Stimulated activated CD8-positive, alpha-beta memory T cell treated with anti-CD3 and anti-CD28 coated beads, Interleukin-4, amount 100 ng/mL, for 24 hours (primary cell): ENCODE measurements at regions not wholly inside any gene's neighbourhood (a gene's known extent, or its start where the extent isn't known, plus 50 kb on each side); places are given as distances from the start of the nearest gene placed in this dataset.

Source experiments
- DNase-seq: peaks from one replicate; pipeline ENCODE4 v3.0.0-alpha.2; 2020; ENCODE audit warnings: low read depth

DNA sequence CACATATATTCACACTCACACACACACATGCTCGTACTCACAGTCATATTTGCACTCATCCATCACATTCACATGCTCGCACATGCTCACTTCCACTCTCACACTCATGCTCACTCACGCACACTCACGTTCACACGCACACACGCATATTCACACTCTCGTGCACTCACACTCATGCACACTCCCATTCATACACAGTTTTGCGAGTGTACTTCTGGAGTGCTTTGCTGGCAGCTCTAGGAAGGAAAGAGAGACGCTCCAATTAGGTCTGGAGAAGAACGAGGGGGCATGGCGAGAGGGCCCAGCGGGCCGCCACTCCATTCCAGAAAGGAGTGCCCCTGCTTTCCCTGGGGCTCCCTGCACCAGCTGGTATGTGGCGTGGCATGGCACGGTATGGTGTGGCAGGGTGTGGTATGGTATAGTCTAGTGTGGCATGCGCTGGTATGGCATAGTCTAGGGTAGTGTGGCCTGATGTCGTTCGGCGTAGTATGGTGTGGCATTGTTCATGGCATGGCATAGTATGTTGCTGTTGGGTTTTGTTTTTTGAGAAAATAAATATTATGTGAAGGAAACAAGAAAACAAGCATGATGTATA, 216.8 kb upstream of the CDYL start:
- no peak for DNase-seq

DNA sequence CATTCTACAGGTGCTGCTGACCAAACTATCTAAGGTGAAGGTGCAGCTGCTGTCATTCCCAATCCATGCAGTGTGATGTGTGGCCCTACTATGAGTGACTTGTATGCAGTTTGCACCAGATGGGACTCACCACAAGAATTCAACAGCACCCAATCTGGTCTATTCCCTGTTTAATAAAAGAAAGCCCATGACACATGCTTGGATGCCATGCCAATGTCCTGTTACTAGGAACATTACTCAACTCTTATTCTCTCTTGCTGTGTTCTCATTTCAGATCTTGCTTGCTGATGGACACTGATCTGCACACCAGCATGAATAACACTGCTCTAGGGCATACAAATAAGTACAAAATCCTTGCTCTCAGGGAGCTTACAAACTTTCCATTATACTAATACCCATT, 221.6 kb upstream of the CDYL start:
- DNase-seq = no peak

DNA sequence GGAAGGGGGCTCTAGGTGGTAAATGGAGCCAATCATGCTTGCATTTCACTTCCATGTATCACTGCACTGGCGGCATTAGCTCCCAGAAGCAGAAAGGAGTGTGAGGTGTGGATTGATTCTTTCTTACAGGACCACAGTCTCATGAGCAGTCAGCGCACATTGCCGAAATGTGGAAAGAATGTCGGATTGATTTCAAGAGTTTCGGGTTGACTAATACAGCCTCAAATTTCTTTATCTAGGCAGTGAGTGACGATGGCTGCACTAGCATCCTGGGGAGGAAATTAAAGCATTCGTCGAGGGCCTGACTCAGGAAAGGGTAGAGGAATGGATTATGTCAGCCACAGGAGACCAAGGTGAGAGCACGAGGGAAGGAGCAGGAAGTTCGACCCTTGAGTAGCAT, 222.8 kb upstream of the CDYL start:
- DNase-seq = no peak

DNA sequence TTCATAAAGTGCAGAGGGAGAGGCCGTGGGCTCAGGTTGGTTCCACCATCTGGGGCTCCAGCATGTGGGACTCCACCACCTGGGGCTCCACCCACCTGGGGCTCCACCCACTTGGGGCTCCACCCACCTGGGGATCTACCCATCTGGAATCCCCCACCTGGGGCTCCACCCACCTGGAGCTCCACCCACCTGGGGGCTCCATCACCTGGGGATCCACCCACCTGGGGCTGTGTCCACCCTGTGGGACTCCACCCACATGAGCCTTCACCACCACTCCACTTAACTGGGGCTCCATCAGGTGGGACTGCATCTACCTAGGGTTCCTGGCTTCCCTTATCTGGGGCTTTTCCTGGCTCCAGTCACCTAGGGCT, 226.0 kb upstream of the CDYL start:
- DNase-seq = no peak

DNA sequence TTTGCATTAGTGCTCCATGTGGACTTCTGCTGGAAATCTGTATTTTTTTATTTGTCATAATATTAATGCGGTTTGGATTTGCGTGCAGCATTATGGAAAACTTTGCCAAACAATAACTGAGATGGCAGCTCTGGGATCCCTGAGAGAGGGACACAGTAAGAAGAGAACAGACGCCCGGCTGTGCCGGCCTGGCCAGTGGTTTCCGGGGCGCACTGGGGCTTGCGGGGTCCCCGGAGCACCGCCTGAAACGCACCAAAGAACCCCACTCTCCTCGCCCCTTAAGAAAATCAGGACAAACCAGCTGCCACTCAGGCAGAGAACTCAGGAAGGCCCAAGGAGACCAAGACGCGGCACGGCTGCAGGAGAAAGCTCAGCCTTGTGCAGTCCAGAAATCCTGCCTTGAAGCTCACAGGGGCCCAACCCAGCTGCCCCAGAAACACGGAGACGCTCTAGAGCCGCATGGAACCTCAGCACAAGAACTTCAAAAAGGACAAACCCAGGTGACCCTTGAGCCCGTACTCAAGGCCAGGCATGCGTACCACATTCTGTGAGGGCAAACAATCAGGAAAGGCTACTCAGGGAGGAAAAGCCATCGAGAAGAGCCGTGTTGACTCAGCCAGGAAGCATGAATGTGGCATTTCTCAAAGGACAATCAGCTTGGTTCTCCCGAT, 226.5 kb upstream of the CDYL start:
- DNase-seq = no peak

DNA sequence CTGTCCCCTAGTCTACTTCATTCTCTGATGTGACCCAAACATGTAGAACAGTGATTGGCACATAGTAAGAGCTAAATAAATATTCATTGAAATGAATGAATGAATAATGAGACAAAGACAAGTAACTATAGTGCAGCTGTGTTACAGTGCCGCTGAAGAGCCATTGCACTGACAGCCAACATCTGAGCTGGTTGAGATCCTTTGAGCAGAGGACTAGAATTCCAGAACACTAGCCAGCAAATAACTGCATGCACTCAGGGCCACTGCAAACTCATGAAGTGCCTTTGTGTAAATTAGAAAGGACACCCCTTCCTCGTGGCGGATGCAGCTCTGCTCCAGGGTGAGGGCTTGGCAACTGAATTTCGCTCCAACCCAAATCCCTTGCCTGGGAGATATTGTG, 230.3 kb upstream of the CDYL start:
- DNase-seq = no peak

DNA sequence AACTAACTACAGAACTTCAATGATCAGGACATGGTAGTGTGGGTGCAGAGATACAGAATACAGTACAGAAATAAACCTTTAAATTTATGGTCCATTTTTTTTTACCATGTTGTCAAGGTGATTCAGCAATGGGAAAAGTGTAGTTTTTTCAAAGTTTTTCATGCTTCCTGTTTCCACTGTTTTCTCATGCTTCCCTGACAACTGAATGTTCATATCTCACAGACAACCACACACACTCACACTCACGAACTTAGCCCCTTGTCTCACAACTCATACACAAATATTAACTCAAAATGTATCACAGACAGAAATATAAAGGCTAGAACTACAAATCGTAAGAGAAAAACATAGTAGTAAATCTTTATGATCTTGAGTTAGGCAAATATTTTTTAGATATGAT, 232.6 kb upstream of the CDYL start:
- no peak for DNase-seq

DNA sequence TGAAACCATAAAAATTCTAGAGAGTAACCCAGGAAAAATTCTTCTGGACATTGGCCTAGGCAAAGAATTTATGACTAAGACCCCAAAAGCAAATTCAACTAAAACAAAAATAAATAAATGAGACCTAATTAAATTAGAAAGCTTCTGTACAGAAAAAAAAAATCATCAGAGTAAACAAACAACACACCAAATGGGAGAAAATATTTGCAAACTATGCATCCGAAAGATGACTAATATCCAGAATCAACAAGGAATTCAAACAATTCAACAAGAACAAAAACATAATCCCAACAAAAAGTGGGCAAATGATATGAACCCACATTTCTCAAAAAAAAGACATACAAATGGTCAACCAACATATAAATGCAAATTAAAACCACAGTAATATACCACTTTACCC, 242.6 kb upstream of the CDYL start:
- no peak for DNase-seq

DNA sequence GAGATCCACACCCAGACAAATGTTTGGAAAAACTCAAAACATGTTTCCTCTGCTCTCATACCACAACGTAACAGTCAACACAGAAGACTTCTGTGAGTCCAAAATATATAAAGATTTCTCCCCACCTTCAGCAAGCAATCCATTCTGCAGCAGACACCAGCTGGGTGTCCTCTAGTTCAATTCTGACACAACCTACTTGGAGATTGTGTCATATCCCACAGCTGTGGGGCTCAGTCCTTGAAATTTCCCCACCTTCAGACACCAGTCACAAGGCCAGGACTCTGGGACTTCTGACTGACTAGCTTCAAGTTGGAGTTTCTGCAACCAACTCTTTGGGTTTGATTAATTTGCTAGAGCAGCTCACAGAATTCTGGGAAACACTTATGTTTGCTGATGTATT, 244.8 kb upstream of the CDYL start:
- DNase-seq = no peak

DNA sequence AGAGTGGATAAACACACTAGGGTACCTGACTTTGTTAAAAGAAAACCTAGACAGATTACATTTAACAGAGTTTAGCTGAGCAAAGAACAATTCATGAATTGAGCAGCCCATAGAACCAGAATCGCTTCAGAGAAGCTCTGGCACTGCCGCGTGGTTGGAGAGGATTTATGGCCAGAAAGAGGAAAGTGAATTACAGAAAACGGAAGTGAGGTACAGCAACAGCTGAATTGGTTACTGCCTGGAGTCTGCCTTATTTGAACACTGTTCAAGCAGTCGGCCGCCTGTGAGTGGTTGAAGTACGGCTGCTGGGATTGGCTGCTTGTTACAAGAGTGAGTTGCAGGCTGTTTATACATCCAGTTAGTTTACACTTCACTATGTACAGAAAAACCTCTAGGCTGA, 253.8 kb upstream of the CDYL start:
- no peak for DNase-seq

DNA sequence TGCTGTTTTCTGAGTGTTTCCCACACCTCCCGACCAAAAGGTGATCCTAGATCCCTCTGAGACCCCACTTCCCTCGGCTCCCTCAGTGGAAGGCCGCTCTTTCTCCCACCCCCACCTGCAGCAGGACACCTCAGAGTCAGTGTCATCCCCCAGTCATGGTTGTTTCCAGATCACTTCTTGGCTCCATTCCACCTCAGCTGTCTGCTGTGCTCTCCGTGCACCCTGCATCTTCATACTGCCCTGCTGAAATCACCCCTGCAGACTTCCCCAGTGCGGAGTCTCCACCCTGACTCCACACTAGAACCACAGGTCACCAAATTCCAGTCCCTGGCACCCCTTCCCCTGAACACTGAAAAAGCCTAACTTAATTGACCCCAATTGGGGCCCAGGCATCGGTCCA, 255.1 kb upstream of the CDYL start:
- no peak for DNase-seq

DNA sequence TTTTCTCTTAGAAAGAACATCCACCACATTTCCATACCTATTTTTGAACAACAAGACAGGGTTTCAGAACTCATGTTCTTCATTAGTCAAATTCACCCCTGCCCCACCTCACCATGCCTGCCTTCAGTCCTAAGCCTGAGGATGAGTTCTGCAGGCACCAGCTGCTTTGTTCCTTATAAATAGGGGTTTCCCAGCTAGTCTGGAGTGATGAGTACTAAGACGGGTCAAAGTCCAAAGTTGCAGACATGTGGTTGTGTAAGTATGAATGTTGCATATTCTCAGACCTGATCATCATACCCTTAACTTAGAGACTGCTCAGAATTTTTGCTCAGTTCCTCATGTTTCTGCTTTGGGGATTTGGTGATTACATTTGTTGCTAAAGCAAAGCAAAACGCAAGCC, 257.7 kb upstream of the CDYL start:
- DNase-seq = no peak

DNA sequence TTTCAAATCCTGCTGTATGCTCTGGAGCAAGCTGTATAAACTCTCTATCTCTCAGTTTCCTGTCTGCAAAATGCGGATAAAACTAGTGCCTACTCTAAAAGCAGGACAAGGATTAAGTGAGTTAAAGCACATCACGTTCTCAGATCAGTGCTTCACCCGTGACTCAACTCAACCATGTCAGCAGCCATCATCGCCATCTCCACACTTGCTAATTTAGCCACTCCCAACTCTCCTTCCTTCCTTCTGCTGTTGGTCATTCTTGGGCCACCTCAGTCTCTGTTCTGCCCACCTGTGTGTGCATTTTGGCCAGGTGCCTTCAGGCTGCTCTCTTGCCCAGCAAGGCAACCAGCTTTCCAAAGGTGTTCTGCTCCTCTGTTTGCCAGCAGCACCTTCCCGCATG, 260.0 kb upstream of the CDYL start:
- no peak for DNase-seq

DNA sequence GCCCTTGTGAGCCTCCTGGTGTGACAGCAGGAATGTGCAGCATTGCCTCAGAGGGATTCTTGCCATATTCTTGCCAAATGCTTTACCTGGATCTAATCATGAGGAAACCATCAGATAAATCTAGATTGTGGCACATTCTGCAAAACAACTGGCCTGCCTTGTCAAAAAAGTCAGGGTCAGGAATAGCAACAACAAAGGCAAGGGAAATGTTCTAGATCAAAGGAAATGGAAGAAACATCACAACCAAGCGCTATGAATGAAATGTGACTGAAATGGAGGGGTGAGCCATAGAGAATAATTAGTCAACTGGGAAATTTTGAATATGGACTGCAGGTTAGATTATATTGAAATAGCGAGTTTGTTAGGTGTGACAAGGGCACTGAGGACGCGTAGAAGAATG, 262.6 kb upstream of the CDYL start:
- no peak for DNase-seq

DNA sequence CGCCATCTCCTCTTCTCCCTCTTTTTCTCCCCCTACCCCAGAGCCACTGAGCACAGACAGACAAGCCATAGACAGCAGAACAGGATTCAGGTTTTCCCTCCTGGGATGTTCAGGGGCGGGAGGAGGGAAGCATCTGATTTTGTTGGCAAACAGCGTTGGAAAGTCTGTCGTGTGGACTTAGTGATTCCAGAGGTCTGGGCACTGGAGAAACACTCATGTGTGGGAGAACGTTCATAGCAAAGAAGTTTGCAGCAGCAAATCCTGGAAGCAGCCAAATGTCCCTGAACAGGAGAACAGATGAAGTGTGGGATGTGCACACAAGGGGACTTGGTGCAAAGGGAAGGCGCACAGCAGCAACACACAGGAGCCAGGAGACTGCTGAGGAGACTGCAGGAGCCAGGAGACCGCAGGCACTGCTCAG, 264.1 kb upstream of the CDYL start:
- no peak for DNase-seq

DNA sequence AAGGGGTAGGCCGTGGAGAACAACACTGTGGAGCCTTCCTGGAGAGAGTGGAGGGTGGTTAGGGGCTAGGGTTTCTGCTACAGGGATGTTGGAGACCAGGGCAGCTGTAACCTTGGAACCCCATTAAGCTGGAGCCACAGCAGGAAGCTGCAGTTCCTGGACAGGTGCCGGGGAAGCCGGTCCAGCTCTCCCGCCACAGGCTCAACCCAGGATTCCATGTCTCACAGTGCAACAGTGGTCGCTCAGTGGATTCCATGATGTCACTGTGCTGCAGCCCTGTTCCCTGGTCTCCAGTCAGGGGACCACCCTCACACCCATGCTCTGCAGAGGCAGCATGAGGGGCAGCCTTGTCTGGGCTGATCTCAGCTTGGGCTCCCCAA, 264.6 kb upstream of the CDYL start:
- DNase-seq = no peak

DNA sequence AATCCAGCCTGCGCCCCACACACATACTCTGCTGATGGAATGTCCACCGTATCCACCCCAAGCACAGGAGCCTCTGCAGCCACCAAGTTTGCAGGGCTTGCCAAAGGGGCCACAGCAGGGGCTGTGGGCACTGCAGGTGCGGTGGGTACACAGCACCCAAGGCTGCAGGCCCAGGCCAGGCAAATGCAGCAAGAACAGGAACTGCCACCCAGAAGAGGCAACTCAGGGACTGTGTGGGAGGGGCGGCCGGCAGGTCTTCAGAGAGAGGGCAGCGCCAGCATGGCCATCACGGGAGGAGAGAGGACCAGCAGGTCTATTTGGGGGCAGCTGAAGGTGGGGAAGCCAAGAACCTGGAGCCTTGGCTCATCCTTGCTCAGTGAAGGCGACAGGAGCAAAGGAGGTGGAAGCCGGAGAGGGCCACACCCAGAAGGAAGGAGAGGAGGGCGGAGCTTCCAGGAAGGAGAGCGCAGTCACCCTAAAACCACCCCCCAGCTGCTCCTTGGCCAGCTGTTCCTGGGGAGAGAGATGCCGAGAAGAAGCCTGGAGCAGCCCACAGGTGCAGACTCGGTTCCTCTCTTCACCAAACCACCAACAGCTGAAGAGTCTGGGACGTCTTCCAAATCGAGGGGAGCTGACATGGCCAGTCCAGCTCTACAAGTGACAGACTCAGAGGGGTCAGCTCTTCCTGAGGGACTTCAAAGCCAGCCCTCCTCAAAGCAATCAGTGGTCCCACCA, 265.1 kb upstream of the CDYL start:
- DNase-seq = no peak

DNA sequence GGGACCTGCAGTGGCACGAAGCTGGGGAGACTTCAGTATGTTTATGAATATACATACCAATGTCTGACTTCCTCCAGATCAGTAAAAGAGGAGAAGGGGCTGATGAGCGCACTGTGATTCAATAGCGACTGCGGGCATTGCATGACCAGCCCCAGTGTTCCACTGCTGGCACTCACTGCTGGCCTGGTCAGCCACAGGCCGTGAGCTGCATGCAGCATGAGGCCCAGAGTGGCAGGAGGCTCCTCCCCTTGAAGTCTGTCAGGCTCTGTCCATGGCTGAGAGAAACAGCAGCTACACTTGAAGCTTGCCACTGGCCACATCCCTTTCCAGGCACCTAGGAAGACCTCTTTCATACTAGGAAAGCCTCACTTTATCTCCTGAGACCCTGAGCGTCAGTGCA, 265.9 kb upstream of the CDYL start:
- DNase-seq = no peak

DNA sequence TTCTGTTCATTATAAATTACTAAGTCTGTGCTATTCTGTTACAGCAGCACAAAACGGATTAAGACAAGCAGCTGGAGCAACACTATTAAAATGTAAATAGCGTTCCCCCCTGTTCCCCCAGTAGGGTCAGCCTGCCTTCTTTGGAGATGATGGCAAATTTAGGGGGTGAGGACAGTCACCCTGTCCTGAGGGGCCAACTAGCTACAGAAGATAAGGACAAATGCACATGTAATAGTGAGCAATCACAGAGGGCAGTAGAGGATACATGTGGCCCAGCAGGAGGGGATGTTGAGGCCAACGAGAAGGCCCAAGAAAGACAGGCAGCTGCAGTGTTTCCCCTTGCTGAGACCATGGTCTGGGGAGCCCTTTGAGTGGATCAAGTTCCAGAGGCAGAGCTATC, 266.7 kb upstream of the CDYL start:
- no peak for DNase-seq

DNA sequence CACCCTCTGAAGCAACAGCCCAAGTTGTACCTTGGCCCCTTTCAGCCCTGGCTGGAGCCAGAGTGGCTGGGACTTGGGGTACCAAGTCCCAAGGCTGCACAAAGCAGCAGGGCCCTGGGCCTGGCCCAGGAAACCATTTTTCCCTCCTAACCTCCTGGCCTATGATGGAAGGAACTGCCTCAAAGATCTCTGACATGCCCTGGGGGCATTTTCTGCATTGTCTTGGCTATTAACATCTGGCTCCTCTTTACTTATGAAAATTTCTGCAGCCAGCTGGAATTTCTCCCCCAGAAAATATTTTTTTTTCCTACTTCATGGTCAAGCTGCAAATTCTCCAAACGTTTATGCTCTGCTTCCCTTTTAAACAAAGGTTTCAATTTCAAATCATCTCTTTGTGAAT, 269.4 kb upstream of the CDYL start:
- DNase-seq = no peak

DNA sequence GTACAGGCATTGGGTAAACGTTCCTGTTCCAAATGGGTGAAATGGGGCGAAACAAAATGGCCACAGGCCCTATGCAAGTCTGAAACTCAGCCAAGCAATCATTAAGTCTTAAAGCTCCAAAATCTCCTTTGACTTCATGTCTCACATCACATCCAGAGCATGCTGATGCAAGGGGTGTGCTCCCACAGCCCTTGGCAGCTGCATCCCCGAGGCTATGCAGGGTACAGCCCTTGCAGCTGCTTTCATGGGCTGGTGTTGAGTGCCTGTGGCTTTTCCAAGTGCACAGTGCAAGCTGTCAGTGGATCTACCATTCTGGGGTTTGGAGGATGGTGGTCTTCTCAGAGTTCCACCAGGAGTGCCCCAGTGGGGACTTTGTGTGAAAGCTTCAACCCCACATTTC, 270.0 kb upstream of the CDYL start:
- no peak for DNase-seq

DNA sequence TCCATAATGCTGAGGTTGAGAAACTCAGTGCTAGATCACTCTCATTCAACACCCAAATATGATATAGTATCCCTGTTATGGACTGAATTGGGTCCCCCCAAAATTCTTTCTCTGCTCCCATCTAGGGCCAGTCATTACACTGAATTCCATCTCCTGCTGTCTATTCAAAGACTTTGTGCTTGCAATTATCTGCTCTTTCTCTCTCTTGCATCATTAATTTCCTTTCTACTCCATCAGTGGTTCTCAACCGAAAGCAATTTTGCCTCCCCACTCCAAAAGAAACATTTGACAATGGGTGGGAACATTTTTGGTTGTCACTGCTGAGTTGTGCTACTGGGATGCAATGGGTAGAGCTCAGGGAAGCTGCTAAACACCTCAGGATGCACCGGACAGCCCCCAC, 271.5 kb upstream of the CDYL start:
- DNase-seq = no peak

DNA sequence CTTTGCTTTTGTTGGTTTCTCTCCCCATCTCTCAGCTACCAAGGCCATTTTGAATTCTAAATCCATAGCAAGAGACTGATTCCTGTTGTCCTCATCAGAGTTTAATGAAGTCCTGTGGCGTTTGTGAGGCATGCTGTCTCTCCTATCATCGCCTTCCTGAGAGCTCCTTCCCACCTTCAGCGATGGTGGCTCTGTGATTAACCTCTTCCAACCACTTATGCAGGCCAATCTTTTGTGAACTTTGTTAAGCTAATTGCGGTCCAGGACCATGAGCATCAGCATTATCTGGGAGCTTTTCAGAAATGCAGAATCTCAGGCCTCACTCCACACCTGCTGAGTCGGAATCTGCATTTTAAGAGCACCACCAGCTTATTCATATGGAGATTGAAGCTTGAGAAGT, 272.5 kb upstream of the CDYL start:
- no peak for DNase-seq

DNA sequence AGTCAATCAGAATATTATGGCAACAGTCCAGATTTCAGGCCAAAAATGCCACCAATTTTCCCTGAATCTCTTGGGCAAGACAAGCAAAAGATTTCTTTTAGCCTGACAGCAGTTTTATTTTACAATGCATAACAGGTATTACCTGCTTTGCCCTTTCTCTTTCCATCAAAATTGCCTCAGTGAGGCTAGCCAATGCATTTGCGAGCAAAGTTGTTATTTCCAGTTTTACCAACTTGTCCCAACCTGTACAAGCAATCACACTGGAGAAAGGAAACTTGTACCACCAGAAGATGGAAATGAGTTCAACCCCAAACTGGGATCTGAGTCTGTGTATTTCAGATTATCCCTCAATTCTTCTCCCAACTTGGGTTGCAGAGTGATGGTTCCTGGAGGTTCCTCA, 279.9 kb upstream of the CDYL start:
- DNase-seq = no peak
